ENCODE measurements at regions not wholly inside any gene's neighbourhood (a gene's known extent, or its start where the extent isn't known, plus 50 kb on each side); places are given as distances from the start of the nearest gene placed in this dataset.

DNA sequence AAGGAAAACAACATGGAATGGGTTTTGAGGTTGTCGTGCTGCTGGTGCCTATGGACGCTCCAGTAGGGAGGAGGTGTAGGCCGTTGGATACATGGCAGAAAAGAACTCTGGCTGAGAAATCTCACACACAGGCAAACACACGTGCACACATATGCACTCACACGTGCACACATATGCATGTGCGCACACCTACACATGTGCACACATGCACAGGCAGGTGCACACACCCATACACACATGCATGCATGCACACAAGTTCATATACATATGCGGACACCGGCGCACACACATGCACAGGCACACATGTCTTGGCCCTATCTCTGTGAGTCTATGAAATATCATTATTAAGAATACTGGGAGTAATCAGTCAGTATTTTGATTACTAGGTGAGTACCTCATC, 150.4 kb downstream of the LRRC30 start:
- TF ChIP-seq EP300 (IDR thresholded peaks at IDR 0.05) (no peak), POLR2AphosphoS5 (IDR thresholded peaks at IDR 0.05) (no peak)

Data from sigmoid colon (tissue), 4 donors.